ENCODE measurements at regions not wholly inside any gene's neighbourhood (a gene's known extent, or its start where the extent isn't known, plus 50 kb on each side); places are given as distances from the start of the nearest gene placed in this dataset.

DNA sequence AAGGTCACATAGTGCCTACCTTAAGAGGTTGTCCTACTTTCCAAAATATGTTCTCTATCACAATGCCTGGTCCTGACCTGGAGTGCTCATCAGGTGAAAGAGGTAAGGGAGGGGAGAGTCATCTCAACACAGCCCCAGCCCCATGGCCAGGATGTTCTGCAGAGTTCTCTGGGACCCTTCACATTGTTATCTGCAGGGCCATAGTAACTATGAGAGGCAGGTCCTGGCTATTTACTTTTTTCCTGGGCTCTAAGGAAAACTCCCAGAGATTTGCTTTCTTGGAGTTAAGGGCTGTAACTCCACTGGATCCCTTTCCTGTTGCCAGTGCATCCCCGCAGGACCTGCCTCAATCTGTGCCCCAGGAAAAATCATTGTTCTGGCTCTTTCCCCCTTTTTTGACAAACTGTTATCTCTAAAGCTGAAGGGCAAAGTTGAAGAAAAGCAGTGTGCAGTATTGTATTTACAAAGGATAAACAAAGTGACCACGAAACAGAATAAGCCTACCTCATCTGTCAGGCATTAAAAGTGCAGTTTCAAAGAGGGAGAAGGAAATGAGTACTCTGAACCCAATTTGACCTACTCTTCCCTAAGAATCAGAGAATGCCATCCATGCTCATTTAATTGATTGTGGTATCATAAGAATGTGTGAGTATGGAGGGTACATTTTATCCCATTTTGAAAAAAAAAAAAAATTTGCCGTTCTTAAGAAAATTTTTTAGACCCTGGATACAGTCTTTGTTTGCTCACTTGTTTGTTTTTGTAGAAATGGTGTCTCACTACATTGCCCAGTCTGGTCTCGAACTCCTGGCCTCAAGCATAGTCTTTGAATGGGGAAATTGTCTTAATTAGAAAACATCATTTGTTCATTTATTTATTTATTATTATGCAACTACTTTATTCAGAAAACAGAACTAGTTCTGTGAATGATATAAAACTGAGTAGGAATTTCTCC is 149.6 kb downstream of the RHOU start:
- Histone ChIP-seq H3K27me3 (ENCODE audit: low read depth) (no peaks in the 10 kb centered on the region), H3K36me3 (no peaks in the 10 kb centered on the region), H3K9me3 (peaks cover 4% of the 10 kb centered on the region), H3K4me3 (no peak overlapping the region), H3K4me1 (no peaks in the 10 kb centered on the region), H3K27ac (no peak overlapping the region)
- ATAC-seq (no peak), DNase-seq (no peak)
- TF ChIP-seq, protein P1, sequence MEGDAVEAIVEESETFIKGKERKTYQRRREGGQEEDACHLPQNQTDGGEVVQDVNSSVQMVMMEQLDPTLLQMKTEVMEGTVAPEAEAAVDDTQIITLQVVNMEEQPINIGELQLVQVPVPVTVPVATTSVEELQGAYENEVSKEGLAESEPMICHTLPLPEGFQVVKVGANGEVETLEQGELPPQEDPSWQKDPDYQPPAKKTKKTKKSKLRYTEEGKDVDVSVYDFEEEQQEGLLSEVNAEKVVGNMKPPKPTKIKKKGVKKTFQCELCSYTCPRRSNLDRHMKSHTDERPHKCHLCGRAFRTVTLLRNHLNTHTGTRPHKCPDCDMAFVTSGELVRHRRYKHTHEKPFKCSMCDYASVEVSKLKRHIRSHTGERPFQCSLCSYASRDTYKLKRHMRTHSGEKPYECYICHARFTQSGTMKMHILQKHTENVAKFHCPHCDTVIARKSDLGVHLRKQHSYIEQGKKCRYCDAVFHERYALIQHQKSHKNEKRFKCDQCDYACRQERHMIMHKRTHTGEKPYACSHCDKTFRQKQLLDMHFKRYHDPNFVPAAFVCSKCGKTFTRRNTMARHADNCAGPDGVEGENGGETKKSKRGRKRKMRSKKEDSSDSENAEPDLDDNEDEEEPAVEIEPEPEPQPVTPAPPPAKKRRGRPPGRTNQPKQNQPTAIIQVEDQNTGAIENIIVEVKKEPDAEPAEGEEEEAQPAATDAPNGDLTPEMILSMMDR (IDR thresholded peaks at IDR 0.05), result no peak
- intact Hi-C loops (cut with DNase I), result no loop called here

DNA sequence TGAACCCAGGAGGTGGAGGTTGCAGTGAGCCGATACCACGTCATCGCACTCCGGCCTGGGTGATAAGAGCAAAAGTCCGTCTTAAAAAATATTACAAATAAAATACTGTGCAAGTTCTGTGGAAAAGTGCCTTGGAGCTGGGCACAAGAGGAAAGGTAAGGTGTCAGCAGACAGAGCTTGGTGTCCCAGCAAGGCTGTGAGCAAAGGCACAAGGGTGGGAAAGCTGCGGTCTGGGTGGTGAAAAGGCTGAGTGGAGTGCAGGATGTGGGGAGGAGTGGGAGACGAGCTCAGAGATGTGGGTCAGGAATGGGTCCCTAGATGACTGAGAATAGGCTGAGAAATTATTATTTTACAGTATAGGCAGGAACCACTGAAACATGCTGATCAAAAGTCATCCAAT is 150.6 kb downstream of the RHOU start:
- Histone ChIP-seq H3K27me3 (ENCODE audit: low read depth) (no peaks in the 10 kb centered on the region), H3K9me3 (peaks cover 4% of the 10 kb centered on the region), H3K27ac (no peak overlapping the region), H3K36me3 (no peaks in the 10 kb centered on the region), H3K4me1 (no peaks in the 10 kb centered on the region), H3K4me3 (no peak overlapping the region)
- TF ChIP-seq, protein P1 (IDR thresholded peaks at IDR 0.05), result no peak
- intact Hi-C loops (cut with DNase I), result no loop called here
- no peak for ATAC-seq
- no peak for DNase-seq

DNA sequence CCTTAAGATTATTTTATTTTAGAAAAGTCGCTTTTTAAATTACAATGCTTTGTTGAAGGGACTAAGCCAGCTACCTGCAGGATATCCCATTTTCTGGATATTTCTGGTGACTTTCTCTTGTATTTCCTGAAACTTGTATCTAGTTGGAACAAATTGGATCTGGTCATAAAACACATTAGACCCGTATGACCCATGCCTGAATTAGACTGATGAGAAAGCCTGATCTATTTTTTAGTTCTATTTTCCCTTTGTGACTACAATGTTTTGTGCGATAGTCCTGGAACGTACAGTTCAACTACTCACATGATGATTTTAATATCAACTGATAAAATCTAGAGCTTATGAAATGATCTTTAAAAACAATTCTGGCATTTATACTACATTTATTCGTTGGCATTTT is 151.8 kb downstream of the RHOU start:
- H3K9me3 ChIP-seq, result peaks cover 4% of the 10 kb centered on the region
- no peak for ATAC-seq
- TF ChIP-seq, protein P1 (IDR thresholded peaks at IDR 0.05), result no peak
- intact Hi-C loops (cut with DNase I), result no loop called here
- no peaks in the 10 kb centered on the region for H3K36me3 ChIP-seq
- H3K27me3 ChIP-seq (ENCODE audit: low read depth), result no peaks in the 10 kb centered on the region
- no peaks in the 10 kb centered on the region for H3K4me1 ChIP-seq
- no peak for DNase-seq
- no peak overlapping the region for H3K27ac ChIP-seq
- H3K4me3 ChIP-seq, result no peak overlapping the region

DNA sequence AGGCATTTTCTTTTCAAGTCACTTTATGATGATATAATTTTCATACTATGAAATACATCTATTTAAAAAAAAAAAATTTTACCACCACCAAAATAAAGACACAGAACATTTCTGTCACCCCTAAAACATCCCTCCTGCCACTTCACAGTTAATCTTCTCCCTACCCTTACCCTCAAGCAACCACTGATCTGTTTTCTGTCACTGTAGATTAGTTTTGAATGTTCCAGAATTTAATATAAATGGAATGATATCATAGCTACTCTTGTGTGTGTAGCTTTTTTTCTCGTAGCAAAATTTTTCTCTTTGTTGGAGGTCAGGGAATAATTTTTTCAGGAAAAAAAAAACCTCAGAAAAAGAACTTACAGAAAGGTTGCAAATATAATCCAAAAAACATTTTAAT is 152.7 kb downstream of the RHOU start:
- no peaks in the 10 kb centered on the region for H3K36me3 ChIP-seq
- no peak for ATAC-seq
- DNase-seq, result no peak
- peaks cover 4% of the 10 kb centered on the region for H3K9me3 ChIP-seq
- TF ChIP-seq, protein P1 (IDR thresholded peaks at IDR 0.05), result no peak
- intact Hi-C loops (cut with DNase I), result no loop called here
- no peaks in the 10 kb centered on the region for H3K27me3 ChIP-seq (ENCODE audit: low read depth)
- no peak overlapping the region for H3K4me3 ChIP-seq
- H3K4me1 ChIP-seq, result no peaks in the 10 kb centered on the region
- no peak overlapping the region for H3K27ac ChIP-seq

DNA sequence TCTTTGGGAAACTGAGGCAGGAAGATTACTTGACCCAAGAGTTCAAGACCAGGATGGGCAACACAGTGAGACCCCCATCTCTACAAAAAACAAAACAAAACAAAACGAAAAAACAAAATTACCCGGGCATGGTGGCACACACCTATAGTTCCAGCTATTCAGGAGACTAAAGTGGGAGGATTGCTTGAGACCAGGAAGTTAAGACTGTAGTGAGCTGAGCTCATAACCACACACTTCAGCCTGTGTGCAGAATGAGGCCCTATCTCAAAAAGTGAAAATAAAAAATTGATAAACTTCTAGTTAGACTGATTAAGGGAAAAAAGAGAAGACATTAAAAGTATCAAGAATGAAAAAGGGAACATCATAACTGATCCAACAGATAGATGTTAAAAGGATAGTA is 154.0 kb downstream of the RHOU start:
- no peak overlapping the region for H3K4me3 ChIP-seq
- intact Hi-C loops (cut with DNase I), result no loop called here

More for the DNA sequence above, 154.0 kb downstream of the RHOU start:
- Histone ChIP-seq H3K9me3 (no peaks in the 10 kb centered on the region), H3K36me3 (no peaks in the 10 kb centered on the region), H3K27ac (no peak overlapping the region), H3K4me1 (no peaks in the 10 kb centered on the region), H3K27me3 (ENCODE audit: low read depth) (no peaks in the 10 kb centered on the region)
- peak in 1 of 2 donors; percentile 64 for ATAC-seq
- DNase-seq, result no peak
- TF ChIP-seq, protein P1 (IDR thresholded peaks at IDR 0.05), result no peak

Measured in lower lobe of right lung (tissue), 2 donors.